ENCODE measurements at regions not wholly inside any gene's neighbourhood (a gene's known extent, or its start where the extent isn't known, plus 50 kb on each side); places are given as distances from the start of the nearest gene placed in this dataset.

GRCh38 chr4:62324215-62324614 lies 1124.1 kb downstream of the ADGRL3 start:
- Histone ChIP-seq H3K4me1 (no peaks in the 10 kb centered on the region), H3K27ac (no peak overlapping the region), H3K36me3 (no peaks in the 10 kb centered on the region), H3K9me3 (no peaks in the 10 kb centered on the region), H3K4me3 (no peak overlapping the region), H3K27me3 (no peaks in the 10 kb centered on the region)
- ATAC-seq (no peak), DNase-seq (no peak)
- intact Hi-C loops (cut with DNase I) = no loop called here
- no peak for TF ChIP-seq CTCF (IDR thresholded peaks at IDR 0.05)

- Histone ChIP-seq H3K36me3 (no peaks in the 10 kb centered on the region), H3K4me1 (no peaks in the 10 kb centered on the region), H3K27ac (no peak overlapping the region), H3K9me3 (peaks cover 0 to 9% of the 10 kb centered on the region in 2 donors), H3K4me3 (no peak overlapping the region), H3K27me3 (no peaks in the 10 kb centered on the region)
- intact Hi-C loops (cut with DNase I) = no loop called here
- DNase-seq (no peak), ATAC-seq (no peak)
- no peak for TF ChIP-seq CTCF (IDR thresholded peaks at IDR 0.05)
Observed at GRCh38 chr4:62320612-62321011, 1120.5 kb downstream of the ADGRL3 start.

GRCh38 chr4:62302710-62303109 lies 1102.6 kb downstream of the ADGRL3 start:
- intact Hi-C loops (cut with DNase I) = no loop called here

GRCh38 chr4:62301500-62301899 lies 1101.4 kb downstream of the ADGRL3 start:
- H3K4me3 ChIP-seq = no peak overlapping the region
- H3K27me3 ChIP-seq = no peaks in the 10 kb centered on the region
- peaks cover 0 to 19% of the 10 kb centered on the region in 2 donors for H3K9me3 ChIP-seq
- intact Hi-C loops (cut with DNase I) = no loop called here
- H3K36me3 ChIP-seq = no peaks in the 10 kb centered on the region
- DNase-seq (no peak), ATAC-seq (no peak)
- no peak for TF ChIP-seq CTCF (IDR thresholded peaks at IDR 0.05)
- H3K27ac ChIP-seq = no peak overlapping the region
- no peaks in the 10 kb centered on the region for H3K4me1 ChIP-seq

More at GRCh38 chr4:62302710-62303109, 1102.6 kb downstream of the ADGRL3 start:
- H3K9me3 ChIP-seq = peaks cover 0 to 30% of the 10 kb centered on the region in 2 donors
- ATAC-seq (no peak), DNase-seq (no peak)
- H3K27ac ChIP-seq = no peak overlapping the region
- no peak for TF ChIP-seq CTCF (IDR thresholded peaks at IDR 0.05)
- H3K36me3 ChIP-seq = no peaks in the 10 kb centered on the region
- no peaks in the 10 kb centered on the region for H3K27me3 ChIP-seq
- H3K4me3 ChIP-seq = no peak overlapping the region
- no peaks in the 10 kb centered on the region for H3K4me1 ChIP-seq

- intact Hi-C loops (cut with DNase I) = no loop called here
- no peak overlapping the region for H3K27ac ChIP-seq
- H3K9me3 ChIP-seq = no peaks in the 10 kb centered on the region
- DNase-seq (no peak), ATAC-seq (no peak)
- no peaks in the 10 kb centered on the region for H3K27me3 ChIP-seq
- TF ChIP-seq CTCF (IDR thresholded peaks at IDR 0.05) = no peak
- no peaks in the 10 kb centered on the region for H3K4me1 ChIP-seq
- no peak overlapping the region for H3K4me3 ChIP-seq
- no peaks in the 10 kb centered on the region for H3K36me3 ChIP-seq
Observed at GRCh38 chr4:62293551-62293950, 1093.4 kb downstream of the ADGRL3 start.
